ENCODE measurements at regions not wholly inside any gene's neighbourhood (a gene's known extent, or its start where the extent isn't known, plus 50 kb on each side); places are given as distances from the start of the nearest gene placed in this dataset.

- TF ChIP-seq REST (IDR thresholded peaks at IDR 0.05; ENCODE audit: unreplicated experiment) (no peak), CTCF (conservative IDR thresholded peaks at IDR 0.05; ENCODE audit: low read depth in 2 of 2) (no peak), ZNF462 (CRISPR knock-in tag; IDR thresholded peaks at IDR 0.05) (no peak), EZH2phosphoT487 (IDR thresholded peaks at IDR 0.05; ENCODE audit: unreplicated experiment) (no peak), EZH2 (IDR thresholded peaks at IDR 0.05; ENCODE audit: low read depth, unreplicated experiment) (no peak), JUNB (IDR thresholded peaks at IDR 0.05; ENCODE audit: unreplicated experiment) (no peak), ZNF331 (CRISPR knock-in tag; IDR thresholded peaks at IDR 0.05; ENCODE audit: low read depth) (no peak), POLR2AphosphoS5 (IDR thresholded peaks at IDR 0.05; ENCODE audit: low read depth) (no peak), CREB1 (CRISPR knock-in tag; IDR thresholded peaks at IDR 0.05; ENCODE audit: low read depth) (no peak)
These were observed 318.0 kb downstream of the TAF11L14 start for GRCh38 chr5:17952231-17952630.
